Ammon's horn (tissue), 1 donor: ENCODE measurements at regions not wholly inside any gene's neighbourhood (a gene's known extent, or its start where the extent isn't known, plus 50 kb on each side); places are given as distances from the start of the nearest gene placed in this dataset.
A peak's percentile ranks its signal among the peaks of the same experiment; 100 is the strongest.

Experiments used
- DNase-seq: peaks from one replicate; pipeline ENCODE4 v3.0.0-alpha.2; 2016; ENCODE audit warnings: low spot score

DNA sequence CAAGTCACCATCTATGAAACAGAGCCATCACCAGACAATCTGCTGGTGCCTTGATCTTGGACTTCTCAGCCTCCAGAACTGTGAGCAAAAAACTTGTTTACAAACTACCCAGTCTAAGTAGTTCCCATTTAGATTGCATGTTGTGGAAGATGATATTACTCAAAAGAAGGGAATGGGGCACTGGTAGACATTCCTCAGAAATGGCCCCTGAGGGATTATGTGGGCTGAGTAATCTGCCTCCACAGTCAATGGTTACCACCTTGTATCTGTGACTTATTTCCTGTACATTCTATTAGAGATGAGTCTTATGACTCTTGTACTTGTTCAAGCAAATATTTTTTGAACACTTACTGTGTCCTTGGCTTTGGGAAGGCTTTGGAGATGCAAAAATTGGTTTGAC is 160.4 kb downstream of the NUP35 start:
- DNase-seq = no peak

DNA sequence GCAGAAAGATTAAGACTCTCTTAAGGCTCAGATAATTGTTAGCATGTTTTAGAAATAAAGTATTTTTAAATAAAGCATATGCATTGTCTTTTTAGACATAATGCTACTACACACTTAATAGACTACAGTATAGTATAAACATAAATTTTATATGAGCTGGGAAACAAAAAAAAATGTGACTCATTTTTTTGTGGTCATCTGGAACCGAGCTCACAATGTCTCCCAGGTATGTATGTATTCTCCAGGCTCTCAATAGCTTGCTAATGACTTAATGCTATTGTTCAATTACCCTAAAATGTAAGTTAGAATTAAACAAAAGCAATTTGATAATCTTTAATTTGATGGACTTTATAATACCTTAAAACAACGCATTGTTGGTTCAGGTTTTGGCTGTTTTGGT is 167.2 kb downstream of the NUP35 start:
- no peak for DNase-seq

DNA sequence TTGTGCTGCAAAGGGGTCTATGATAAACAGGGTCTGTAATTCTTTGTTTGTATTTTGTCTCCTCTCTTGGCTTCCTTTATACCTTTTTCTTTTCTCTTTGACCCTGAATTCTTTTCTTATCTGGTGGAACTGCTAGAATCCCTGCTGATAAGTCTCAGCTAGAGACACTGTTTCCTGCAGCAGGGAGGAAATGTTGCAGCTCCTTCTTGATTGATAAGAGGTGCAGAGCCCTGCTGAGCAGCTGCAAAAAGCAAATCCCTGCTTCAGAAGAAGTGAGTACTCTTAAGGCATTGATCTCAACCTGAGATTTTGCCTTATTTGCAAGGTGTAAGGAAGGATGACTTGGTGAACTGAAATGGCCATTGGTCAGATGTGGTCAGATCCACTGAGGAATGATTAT is 167.8 kb downstream of the NUP35 start:
- no peak for DNase-seq

DNA sequence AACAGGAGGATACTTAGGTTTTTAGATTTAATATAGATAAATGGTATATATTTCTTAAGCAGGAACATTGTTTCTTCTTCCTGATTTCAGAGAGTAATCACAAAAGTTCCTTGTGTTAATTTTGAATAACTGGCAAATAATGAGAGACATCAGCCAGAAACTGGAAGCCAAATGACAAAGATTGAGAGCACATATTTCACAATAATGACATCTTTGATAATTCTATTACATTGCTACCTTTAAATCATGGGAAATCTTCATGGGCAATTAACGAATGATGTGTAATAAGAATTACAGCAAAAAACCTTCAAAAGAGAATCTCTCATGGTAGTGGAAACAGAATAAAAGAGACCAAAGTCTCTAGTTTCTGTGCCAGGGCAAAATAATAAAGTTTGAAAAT is 215.1 kb downstream of the NUP35 start:
- no peak for DNase-seq

DNA sequence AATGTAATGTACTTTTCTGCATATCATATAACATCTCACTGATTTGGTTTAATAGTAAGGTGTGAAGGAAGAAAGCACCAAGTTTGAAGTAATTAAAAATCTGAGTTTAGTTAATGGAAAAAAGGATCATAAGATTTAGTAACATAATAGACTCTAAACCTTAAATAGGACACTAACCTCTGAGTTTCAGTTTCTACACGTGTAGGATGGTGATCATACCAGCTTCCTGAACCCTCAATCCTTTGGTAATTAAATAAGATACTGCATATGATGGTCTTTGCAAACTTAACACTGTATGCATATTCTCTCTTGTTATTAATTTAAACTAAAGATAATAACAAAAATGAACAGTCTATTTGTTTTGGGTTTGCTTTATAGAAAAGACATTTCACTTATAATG is 216.8 kb downstream of the NUP35 start:
- no peak for DNase-seq

DNA sequence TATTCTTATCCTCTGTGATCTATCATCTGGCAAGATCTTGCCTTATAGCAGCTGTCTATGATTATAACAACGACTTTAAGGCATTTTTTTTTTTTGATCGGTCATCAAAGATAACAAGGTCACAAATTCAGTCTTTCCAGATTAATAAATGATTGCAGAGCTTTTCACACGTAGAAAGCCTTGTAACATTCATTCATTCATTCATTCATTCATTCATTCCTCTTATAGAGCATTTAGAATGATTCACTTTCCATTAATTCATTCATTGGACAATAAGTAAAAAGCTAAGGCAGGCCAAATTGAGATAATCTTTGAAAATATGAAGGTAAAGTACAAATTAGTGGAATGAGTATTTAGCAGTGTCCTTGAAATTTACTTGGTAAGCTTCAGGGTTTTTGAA is 223.7 kb downstream of the NUP35 start:
- DNase-seq = no peak

DNA sequence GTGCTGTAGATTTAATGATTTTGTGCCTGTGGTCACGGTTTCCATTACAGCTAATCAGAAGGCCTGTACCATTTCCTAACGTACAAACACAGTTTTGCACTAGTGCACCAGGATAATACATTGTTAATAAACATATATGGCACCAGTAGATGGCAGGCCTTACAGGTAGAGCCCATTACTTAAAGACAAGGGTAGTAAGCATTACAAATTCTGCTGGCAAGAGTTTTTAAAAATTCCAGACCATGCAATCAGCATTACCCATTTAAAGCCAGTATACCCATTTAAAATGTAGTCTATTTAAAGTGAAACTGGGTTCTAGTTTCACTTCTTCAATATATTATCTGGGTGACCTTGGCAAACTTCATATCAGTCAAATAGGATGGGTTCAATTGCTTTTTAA is 224.2 kb downstream of the NUP35 start:
- no peak for DNase-seq

DNA sequence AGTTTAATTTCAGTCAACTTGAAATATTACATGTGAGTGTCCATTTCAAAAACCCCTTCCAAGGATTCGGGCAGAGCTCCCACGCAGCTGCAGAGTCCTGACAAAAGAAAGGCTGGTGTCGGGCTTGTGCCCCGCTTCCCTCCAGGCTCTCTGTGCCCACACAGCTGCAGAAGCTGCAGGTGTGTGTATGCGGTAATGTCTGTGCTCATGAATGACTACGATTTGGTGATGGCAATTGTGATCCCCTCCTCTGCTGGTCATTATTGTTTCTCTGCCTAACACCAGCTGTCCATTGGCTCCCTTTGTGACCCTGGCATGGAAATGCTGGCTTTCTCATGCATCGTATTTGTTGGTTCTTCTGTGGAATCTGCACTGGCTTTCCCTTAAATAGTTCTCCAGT is 224.8 kb downstream of the NUP35 start:
- peak; percentile 81 for DNase-seq

DNA sequence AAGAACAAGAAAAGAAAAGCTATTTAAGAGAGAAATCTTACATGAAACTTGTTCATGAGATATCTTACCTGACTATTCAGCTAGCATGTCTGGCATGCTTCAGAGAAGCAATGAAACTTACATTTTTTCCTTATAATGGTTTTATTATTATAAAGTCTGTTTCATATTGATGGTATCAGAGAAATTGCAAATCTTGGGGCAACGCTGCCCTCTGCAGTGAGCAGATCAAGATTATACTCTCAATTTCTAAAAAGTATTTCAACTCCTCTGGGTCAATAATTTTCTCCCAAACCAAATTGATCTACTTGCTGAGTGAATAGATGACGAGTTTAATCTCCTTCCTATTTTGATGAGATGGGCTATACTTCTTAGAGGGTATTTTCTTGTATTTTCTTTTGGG is 235.6 kb downstream of the NUP35 start:
- DNase-seq = peak; percentile 11

DNA sequence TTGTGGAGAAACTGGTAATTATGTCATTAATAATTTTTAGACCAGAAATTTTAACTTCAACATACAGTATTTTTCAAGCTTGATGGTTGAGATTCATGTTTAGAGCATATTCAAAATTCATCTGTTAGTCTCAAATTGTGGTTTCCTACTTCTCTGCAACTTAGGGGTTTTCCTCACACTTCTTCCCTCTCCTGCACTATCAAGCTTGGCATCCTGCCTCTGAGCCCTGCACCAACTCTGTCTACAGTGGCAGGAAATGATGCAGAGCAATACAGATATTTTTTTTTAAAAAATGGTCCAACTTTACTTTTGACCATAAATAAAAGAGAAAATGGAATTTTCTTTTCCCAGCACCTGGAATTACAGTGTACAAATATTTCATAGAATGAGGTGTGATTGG is 247.3 kb downstream of the NUP35 start:
- DNase-seq = no peak

DNA sequence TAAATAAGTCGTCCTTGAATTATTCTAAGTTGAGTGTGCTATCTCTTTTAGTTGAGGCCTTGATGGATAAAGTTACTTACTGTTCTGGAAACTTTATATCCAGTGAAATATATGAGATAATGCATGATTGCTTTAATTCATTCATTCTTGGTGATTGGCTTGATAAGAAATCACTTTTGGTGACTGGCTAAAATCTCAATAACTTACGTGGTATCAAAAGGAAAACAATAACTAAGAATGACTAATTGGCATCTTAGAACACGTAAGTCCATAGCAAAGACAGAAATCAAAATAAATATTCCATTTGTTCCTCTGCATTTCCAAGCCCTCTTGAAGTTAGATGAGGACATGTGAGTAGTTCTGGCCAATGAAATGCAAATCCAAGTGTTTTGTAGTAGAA is 251.6 kb downstream of the NUP35 start:
- no peak for DNase-seq

DNA sequence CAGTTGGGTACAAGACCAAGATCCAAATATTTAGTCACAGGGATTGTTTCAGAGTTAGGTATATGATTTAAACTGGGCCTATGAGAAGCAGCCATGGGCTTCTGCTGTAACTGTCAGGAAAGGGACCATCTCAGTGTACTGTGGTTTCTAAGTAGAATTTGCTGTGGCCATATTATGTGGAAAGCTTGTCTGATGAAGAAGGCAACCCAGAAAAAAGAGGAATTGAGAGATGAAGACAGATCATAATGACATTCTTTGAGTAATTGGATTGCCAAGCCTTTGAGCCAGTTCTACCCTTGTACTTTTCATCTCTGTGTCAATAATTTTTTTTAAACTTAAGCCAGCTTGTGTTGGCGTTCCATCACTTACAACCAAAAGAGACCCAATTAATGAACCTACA is 259.6 kb downstream of the NUP35 start:
- DNase-seq = no peak

DNA sequence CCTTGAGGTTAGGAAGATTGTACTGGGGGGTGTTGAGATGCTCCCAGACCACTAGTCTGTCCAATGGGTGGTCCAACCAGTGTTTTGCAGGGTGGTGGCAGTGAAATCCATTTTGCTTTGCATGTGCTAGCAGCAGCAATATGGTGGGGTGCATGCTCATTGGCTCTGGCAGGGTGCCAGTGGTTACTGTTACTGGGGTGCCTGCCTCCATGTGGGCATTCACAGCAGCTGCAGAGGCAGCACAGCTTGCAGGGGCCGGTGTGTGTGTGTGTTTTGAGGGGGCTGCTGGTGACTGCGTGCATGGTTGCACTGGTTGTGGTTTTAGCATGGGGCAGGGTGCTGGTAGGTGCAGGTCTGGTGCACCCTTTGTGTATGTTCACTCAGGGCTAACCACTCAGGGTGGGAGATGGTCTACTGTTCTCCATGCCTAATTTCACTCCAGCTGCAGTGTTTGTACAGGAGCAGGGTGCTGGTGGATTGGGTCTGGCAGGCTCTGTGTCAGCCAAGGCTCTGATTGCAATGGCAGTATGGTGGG is 265.4 kb downstream of the NUP35 start:
- DNase-seq = no peak

DNA sequence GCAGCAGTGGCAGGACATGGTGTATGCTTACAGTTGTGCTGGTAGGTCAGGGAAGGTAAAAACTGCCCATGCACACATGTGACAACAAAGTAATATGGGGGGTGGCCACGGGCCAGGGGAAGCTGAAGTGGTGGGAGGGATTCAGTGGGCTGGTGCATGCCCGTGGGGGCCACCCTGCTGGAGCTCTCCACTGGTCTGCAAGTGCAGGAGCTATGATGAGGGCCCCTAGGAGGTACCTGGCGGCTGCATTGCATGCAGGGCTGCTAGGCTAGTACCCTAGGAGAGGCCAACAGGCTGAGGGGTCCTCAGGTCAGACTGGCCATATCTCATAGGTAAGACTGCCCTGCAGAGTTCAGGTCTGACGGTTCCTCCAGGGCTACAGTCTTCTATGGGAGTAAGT is 265.9 kb downstream of the NUP35 start:
- DNase-seq = no peak

DNA sequence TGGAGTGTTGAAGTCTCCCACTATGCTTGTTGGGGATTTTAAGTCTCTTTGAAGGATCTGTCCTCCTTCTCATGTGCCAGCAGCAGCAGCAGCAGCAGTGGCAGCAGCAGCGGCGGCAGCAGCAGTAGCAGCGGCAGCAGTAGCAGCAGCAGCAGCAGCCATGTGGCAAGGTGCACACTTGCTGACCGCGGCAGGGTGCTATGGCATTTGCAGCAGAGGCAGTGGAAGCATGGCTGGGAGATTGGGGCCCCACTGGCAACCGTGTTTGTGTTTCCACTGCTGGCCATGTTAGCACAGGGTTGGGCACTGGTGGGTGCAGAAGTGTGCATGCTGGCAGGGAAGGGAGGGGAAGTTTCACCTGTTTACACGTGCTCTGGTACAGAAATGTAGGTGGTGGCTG is 280.1 kb downstream of the NUP35 start:
- no peak for DNase-seq

DNA sequence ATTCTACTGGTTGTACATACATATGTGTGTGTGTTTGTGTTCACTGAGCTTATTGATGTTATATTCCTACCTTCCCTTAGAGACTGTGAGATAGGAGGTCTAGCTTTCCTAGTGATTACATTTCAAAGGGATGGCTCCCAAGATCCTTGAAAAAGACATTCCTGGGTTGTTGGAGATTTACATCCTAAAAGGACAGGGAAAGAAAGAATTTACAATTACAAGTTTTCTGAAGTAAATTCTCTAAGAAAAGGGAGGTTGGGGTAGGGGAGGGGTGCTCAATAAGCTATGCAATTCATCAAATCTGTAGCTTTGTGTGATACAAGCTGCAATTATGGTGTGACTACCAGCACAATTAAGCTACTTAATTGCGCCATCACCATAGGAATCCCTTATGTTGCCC is 284.3 kb downstream of the NUP35 start:
- DNase-seq = no peak

DNA sequence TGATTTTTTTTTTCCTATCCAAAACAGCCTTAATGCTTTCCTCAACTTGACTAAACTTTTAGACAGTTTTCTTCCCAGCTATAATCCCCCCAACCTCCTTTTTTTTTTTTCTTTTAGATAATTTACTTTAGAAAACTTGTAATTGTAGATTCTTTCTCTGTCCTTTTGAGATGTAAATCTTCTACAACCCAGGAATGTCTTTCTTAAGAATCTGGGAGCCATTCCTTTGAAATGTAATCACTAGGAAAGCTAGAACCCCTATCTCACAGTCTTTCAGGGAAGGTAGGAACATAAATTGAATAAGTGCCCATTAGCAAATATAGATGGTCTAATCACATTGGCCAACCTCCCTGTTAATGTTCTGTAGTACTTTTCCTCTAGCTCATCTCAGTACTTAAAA is 285.4 kb downstream of the NUP35 start:
- DNase-seq = no peak

DNA sequence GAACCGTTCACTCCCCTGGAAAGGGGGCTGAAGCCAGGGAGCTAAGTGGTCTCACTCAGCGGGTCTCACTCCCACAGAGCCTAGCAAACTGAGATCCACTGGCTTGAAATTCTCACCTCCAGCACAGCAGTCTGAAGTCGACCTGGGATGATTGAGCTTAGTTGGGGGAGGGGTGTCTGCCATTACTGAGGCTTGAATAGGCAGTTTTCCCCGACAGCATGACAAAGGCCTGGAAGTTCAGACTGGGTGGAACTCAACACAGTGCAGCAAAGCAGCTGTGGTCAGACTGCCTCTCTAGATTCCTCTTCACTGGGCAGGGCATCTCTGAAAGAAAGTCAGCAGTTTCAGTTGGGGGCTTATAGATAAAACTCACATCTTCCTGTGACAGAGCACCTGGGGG is 292.5 kb downstream of the NUP35 start:
- DNase-seq = no peak

DNA sequence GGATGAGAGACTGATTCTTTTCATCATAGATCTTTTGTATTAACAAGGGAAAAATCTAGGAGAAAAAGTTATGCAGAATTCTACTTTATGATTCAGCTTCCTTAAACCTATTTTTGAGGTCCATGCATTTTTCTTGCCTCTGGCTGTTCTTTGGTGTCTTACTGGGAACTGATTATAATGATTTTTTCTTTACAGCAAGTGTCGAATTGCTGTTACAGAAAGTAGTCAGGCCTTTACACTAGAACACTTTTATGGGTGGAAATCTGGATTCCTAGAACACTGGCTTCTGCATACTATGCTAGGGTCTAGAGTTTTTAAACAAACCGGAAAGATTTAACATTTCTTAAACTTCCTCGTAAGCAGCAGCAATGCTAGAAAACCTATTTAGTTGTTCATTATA is 302.6 kb downstream of the NUP35 start:
- DNase-seq = no peak

DNA sequence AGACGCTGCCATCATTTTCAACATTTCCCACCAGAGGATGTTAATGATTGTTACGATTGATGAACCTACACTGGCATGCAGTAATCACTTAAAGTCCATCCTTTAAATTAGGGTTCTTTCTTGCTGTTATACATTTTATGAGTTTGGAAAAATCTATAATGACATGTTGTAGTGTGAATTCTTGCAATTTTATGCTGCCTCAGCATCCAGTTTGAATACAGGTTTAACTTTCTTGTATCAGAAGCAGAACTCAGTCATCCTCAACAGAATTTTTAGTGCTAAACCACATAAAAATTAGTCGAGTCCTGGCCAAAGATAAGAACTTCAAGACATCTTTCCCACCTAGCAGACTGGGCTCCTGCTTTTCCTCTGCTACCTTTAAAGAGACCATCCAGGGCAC is 303.3 kb downstream of the NUP35 start:
- no peak for DNase-seq

DNA sequence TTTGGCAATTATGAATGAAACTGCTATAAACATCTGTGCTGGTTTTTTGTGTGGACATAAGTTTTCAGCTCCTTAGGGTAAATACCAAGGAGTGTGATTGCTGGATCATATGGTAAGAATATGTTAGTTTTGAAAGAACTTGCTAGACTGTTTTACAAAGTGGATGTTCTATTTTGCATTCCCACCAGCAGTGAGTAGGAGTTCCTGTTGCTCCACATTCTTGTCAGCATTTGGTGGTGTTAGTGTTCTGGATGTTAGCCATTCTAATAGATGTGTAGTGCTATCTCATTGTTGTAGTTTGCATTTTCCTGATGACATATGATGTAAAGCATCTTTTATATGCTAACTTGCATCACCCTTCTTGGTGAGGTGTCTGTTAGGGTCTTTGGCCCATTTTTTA is 304.6 kb downstream of the NUP35 start:
- DNase-seq = no peak

DNA sequence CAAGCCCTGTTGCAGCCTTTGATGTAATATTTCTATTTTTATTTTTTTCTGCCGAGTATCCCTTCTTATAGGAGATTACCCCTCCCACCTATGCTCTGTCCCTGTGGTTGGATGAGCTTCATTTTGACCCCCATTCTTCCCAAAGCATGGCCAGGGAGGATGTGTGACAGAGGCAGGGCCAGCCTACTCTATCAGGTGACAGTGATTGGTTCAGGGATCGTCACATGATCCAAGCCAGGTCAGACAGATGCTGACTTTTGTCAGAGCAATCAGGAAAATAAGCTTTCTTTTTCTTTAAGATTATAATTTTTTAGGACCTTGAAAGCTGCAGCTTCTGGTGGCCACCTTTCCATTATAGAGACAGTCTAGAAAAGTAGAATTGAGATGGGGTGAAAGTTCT is 314.3 kb downstream of the NUP35 start:
- DNase-seq = no peak

DNA sequence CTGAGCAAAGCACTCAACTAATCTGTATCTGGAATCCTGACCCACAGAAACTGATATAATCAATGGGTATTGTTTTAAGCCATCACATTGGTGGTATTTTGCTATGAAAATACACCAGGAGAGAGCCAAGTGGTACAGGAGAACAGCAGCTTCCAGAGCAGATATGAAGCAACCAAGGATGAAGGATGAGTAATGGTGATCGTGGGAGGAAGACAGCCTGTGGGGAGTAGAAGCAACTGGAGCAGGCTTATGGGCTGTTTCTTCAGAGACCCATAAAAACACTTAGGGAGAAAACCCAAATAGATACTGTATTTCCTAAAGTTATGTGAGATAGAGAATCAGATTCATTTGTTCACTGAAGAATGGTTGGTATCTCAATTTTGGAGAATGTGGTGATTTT is 330.8 kb downstream of the NUP35 start:
- peak; percentile 63 for DNase-seq

DNA sequence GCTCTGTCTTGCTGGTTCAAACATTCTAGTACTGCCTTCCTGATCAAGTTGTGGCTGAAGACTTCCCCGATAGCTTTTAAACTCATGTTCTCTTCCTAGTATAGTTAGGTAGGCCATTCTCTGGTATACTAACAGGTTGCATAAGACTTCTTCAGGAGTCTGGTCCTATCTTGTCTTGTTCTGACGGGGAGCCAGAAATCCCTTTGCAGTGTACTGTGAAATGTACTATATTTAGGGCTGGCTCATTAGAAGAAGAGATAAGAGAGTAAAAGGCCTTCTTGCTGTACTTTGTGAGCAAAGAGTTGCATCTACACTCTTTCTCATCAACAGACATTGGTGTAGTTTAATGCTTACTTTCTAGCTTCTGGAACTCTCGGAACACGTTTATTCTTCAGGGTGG is 331.9 kb downstream of the NUP35 start:
- no peak for DNase-seq

DNA sequence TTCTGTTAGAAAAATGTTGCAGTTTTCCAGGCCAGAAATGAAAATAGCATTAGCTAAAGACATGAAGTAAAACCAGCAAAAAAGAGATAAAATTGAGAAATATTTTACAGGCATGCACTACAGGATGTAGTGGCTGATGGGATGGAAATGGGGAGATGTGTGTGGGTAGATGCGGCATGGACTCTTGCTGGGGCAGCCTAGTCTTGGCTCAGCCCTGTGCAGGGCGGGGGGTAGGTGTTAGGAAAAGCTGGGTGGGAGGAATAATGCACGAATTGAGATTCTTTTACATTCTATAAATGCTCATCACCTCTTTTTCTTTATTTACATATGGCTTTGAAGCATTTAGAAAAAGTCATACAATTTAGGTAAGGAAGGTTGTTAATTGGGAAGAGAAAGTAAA is 334.2 kb downstream of the NUP35 start:
- no peak for DNase-seq
